ENCODE measurements at regions not wholly inside any gene's neighbourhood (a gene's known extent, or its start where the extent isn't known, plus 50 kb on each side); places are given as distances from the start of the nearest gene placed in this dataset.

DNA sequence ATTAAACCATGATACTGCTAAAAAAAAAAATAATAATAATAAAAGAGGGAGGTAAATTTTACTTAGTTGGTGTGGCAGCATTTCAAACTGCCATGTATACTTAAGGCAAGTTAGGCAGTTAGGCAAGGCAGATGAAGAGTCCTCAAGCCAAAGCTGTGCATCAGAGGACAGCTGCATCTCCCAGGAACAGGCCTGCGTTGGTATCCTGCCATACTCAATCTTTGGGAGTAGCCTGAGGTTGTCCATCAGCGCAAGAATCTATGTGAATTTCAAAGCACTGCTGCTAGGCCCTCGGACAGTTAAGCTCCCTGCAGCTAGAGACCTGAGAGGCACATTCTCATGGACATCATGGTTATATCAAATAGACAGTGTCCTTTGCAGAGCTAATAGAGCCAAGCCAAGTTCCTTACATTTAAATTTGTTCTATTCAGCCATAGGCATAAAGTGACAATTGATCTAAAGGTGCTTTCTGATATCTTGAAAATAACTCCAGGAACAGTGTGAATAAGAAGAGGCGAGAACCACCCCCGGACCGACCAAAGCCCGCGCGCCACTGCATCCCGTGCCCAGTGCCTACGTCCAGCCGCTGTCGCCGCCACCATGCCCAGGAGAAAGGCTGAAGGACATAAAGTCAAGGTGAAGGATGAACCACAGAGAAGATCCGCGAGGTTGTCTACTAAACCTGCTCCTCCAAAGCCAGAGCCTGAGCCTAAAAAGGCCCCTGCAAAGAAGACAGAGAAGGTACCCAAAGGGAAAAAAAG, 310.6 kb downstream of the SEMA3D start:
- TF ChIP-seq EZH2 (IDR thresholded peaks at IDR 0.05; ENCODE audit: low read depth, unreplicated experiment) (no peak), EZH2phosphoT487 (IDR thresholded peaks at IDR 0.05; ENCODE audit: unreplicated experiment) (no peak), CREB1 (CRISPR knock-in tag; IDR thresholded peaks at IDR 0.05; ENCODE audit: low read depth) (no peak), ZNF331 (CRISPR knock-in tag; IDR thresholded peaks at IDR 0.05; ENCODE audit: low read depth) (no peak), POLR2AphosphoS5 (IDR thresholded peaks at IDR 0.05; ENCODE audit: low read depth) (no peak), STAT1 (IDR thresholded peaks at IDR 0.05; ENCODE audit: unreplicated experiment) (no peak), JUNB (IDR thresholded peaks at IDR 0.05; ENCODE audit: unreplicated experiment) (no peak), ZNF114 (CRISPR knock-in tag; IDR thresholded peaks at IDR 0.05) (no peak)
- TF ChIP-seq, protein P1, sequence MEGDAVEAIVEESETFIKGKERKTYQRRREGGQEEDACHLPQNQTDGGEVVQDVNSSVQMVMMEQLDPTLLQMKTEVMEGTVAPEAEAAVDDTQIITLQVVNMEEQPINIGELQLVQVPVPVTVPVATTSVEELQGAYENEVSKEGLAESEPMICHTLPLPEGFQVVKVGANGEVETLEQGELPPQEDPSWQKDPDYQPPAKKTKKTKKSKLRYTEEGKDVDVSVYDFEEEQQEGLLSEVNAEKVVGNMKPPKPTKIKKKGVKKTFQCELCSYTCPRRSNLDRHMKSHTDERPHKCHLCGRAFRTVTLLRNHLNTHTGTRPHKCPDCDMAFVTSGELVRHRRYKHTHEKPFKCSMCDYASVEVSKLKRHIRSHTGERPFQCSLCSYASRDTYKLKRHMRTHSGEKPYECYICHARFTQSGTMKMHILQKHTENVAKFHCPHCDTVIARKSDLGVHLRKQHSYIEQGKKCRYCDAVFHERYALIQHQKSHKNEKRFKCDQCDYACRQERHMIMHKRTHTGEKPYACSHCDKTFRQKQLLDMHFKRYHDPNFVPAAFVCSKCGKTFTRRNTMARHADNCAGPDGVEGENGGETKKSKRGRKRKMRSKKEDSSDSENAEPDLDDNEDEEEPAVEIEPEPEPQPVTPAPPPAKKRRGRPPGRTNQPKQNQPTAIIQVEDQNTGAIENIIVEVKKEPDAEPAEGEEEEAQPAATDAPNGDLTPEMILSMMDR (conservative IDR thresholded peaks at IDR 0.05; ENCODE audit: low read depth in 2 of 2): no peak
- TF ChIP-seq, protein P2, sequence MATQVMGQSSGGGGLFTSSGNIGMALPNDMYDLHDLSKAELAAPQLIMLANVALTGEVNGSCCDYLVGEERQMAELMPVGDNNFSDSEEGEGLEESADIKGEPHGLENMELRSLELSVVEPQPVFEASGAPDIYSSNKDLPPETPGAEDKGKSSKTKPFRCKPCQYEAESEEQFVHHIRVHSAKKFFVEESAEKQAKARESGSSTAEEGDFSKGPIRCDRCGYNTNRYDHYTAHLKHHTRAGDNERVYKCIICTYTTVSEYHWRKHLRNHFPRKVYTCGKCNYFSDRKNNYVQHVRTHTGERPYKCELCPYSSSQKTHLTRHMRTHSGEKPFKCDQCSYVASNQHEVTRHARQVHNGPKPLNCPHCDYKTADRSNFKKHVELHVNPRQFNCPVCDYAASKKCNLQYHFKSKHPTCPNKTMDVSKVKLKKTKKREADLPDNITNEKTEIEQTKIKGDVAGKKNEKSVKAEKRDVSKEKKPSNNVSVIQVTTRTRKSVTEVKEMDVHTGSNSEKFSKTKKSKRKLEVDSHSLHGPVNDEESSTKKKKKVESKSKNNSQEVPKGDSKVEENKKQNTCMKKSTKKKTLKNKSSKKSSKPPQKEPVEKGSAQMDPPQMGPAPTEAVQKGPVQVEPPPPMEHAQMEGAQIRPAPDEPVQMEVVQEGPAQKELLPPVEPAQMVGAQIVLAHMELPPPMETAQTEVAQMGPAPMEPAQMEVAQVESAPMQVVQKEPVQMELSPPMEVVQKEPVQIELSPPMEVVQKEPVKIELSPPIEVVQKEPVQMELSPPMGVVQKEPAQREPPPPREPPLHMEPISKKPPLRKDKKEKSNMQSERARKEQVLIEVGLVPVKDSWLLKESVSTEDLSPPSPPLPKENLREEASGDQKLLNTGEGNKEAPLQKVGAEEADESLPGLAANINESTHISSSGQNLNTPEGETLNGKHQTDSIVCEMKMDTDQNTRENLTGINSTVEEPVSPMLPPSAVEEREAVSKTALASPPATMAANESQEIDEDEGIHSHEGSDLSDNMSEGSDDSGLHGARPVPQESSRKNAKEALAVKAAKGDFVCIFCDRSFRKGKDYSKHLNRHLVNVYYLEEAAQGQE (IDR thresholded peaks at IDR 0.05; ENCODE audit: unreplicated experiment): no peak
- TF ChIP-seq, protein P3, sequence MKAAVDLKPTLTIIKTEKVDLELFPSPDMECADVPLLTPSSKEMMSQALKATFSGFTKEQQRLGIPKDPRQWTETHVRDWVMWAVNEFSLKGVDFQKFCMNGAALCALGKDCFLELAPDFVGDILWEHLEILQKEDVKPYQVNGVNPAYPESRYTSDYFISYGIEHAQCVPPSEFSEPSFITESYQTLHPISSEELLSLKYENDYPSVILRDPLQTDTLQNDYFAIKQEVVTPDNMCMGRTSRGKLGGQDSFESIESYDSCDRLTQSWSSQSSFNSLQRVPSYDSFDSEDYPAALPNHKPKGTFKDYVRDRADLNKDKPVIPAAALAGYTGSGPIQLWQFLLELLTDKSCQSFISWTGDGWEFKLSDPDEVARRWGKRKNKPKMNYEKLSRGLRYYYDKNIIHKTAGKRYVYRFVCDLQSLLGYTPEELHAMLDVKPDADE (IDR thresholded peaks at IDR 0.05): no peak

Measured in GM23338 (cell line).